ENCODE measurements at regions not wholly inside any gene's neighbourhood (a gene's known extent, or its start where the extent isn't known, plus 50 kb on each side); places are given as distances from the start of the nearest gene placed in this dataset.
A peak's percentile ranks its signal among the peaks of the same experiment; 100 is the strongest.

DNA sequence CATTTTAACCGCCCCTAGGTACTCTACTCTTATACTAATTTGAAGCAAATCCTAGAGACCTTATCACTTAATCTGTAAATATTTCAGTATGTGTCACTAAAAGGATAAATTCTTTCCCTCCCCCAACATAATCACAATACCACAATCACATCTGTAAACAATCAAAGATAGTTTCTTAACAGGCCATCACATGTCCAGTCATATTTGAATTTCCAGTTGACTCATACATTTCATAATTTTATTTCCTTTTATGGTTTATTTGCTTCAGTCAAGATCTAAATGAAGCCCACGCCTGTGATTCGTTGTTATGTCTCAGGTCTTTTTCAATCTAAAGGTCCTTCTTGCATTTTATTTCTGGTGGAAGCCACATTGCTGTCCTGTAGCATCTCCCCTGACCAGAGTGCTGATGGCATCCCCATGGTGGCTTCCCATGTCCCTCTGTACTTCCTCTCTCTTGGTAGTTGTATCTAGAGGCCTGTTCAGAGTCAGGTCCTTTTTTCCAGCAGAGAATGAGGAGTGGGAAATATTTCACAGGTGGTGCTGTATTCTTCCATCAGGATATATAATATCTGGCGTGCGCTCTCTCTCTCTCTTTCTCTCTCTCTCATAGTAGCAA lies 128.6 kb upstream of the SLC22A23 start:
- Mint-ChIP-seq H3K27me3 (ENCODE audit: low read depth) (no peaks in the 10 kb centered on the region; the same call in 1 of the 2 replicates), H3K4me3 (no peak overlapping the region), H3K36me3 (no peaks in the 10 kb centered on the region), H3K27ac (no peak overlapping the region), H3K4me1 (no peaks in the 10 kb centered on the region), H3K9me3 (peaks cover 19% of the 10 kb centered on the region)
- ChIA-PET POLR2A (no interaction called here), CTCF (no interaction called here)
- TF ChIP-seq, protein P1, sequence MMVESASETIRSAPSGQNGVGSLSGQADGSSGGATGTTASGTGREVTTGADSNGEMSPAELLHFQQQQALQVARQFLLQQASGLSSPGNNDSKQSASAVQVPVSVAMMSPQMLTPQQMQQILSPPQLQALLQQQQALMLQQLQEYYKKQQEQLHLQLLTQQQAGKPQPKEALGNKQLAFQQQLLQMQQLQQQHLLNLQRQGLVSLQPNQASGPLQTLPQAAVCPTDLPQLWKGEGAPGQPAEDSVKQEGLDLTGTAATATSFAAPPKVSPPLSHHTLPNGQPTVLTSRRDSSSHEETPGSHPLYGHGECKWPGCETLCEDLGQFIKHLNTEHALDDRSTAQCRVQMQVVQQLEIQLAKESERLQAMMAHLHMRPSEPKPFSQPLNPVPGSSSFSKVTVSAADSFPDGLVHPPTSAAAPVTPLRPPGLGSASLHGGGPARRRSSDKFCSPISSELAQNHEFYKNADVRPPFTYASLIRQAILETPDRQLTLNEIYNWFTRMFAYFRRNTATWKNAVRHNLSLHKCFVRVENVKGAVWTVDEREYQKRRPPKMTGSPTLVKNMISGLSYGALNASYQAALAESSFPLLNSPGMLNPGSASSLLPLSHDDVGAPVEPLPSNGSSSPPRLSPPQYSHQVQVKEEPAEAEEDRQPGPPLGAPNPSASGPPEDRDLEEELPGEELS (CRISPR knock-in tag; IDR thresholded peaks at IDR 0.05), result no peak
- TF ChIP-seq ZNF512 (CRISPR knock-in tag; IDR thresholded peaks at IDR 0.05; ENCODE audit: borderline replicate concordance) (no peak), ZNF263 (CRISPR knock-in tag; IDR thresholded peaks at IDR 0.05; ENCODE audit: low read depth) (no peak), JAZF1 (CRISPR knock-in tag; IDR thresholded peaks at IDR 0.05) (no peak)
- DNase-seq (ENCODE audit: low spot score) (no peak), ATAC-seq (no peak)

GRCh38 chr6:3584606-3585005 lies 127.8 kb upstream of the SLC22A23 start:
- H3K9me3 Mint-ChIP-seq, result peaks cover 19% of the 10 kb centered on the region
- H3K27ac Mint-ChIP-seq, result no peak overlapping the region
- no peaks in the 10 kb centered on the region; the same call in 1 of the 2 replicates for H3K27me3 Mint-ChIP-seq (ENCODE audit: low read depth)
- H3K36me3 Mint-ChIP-seq, result no peaks in the 10 kb centered on the region
- no peak for ATAC-seq
- no peak overlapping the region for H3K4me3 Mint-ChIP-seq
- DNase-seq (ENCODE audit: low spot score), result no peak
- CTCF ChIA-PET, result no interaction called here
- POLR2A ChIA-PET, result no interaction called here
- peaks cover 5% of the 10 kb centered on the region for H3K4me1 Mint-ChIP-seq
- TF ChIP-seq ZNF423 (CRISPR knock-in tag; IDR thresholded peaks at IDR 0.05) (no peak), ETV6 (CRISPR knock-in tag; IDR thresholded peaks at IDR 0.05) (no peak)
- TF ChIP-seq, protein P2, sequence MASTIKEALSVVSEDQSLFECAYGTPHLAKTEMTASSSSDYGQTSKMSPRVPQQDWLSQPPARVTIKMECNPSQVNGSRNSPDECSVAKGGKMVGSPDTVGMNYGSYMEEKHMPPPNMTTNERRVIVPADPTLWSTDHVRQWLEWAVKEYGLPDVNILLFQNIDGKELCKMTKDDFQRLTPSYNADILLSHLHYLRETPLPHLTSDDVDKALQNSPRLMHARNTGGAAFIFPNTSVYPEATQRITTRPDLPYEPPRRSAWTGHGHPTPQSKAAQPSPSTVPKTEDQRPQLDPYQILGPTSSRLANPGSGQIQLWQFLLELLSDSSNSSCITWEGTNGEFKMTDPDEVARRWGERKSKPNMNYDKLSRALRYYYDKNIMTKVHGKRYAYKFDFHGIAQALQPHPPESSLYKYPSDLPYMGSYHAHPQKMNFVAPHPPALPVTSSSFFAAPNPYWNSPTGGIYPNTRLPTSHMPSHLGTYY (CRISPR knock-in tag; IDR thresholded peaks at IDR 0.05), result no peak
- TF ChIP-seq, protein P3, sequence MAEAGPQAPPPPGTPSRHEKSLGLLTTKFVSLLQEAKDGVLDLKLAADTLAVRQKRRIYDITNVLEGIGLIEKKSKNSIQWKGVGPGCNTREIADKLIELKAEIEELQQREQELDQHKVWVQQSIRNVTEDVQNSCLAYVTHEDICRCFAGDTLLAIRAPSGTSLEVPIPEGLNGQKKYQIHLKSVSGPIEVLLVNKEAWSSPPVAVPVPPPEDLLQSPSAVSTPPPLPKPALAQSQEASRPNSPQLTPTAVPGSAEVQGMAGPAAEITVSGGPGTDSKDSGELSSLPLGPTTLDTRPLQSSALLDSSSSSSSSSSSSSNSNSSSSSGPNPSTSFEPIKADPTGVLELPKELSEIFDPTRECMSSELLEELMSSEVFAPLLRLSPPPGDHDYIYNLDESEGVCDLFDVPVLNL (CRISPR knock-in tag; IDR thresholded peaks at IDR 0.05; ENCODE audit: borderline replicate concordance, low read depth), result no peak

DNA sequence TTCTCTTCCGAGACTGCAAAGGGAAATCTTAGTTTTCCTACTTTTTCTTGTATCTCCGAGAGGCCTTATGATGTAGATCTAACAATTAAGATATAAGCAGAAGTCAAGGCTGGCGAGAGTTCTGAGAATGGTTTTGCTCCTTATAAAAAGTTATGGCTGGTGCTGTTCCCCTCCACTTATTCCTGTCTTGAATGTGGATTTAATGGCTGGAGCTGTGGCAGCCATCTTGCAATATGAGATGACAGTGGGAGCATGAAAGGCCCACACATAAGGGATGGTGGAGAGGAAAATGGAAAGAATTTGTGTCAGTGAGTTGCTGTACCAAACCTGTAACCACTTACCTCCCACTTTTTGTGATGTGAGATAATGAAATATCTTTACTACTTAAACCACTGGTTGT lies 124.6 kb upstream of the SLC22A23 start:
- Mint-ChIP-seq H3K27ac (no peak overlapping the region), H3K27me3 (ENCODE audit: low read depth) (no peaks in the 10 kb centered on the region; the same call in 1 of the 2 replicates), H3K4me1 (peaks cover 20% of the 10 kb centered on the region), H3K9me3 (peaks cover 5% of the 10 kb centered on the region), H3K36me3 (no peaks in the 10 kb centered on the region), H3K4me3 (no peak overlapping the region)
- no peak for TF ChIP-seq ZNF317 (CRISPR knock-in tag; IDR thresholded peaks at IDR 0.05; ENCODE audit: borderline replicate concordance, low read depth)
- TF ChIP-seq, protein P4, sequence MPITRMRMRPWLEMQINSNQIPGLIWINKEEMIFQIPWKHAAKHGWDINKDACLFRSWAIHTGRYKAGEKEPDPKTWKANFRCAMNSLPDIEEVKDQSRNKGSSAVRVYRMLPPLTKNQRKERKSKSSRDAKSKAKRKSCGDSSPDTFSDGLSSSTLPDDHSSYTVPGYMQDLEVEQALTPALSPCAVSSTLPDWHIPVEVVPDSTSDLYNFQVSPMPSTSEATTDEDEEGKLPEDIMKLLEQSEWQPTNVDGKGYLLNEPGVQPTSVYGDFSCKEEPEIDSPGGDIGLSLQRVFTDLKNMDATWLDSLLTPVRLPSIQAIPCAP (CRISPR knock-in tag; IDR thresholded peaks at IDR 0.05), result no peak
- DNase-seq (ENCODE audit: low spot score), result no peak
- CTCF ChIA-PET, result no interaction called here
- POLR2A ChIA-PET, result no interaction called here
- no peak for ATAC-seq

DNA sequence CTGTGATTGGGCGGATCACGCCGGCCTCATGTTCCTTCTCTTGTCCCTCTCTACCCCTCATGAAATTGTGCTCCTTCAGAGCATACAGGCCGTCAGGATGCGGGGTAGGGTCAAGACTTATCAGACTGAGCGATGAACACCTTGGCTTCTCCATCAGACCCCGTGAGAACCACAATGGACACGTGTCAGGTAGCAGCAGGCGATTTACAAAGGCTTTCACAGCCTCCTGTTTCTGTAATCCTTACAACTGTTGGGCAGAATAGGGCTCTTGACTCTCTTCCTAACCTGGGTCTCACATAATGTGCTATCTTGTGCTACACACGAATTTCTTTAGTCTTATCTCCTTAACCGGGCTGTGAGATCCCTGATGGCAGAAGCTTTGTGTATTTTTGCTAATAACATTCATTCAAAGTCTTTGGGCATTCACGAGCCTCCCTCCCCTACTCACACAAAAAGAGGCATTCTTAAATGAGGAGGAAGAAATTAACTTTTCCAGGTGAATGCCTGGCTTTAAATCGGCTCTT lies 122.9 kb upstream of the SLC22A23 start:
- Mint-ChIP-seq H3K4me3 (no peak overlapping the region), H3K36me3 (no peaks in the 10 kb centered on the region), H3K27ac (no peak overlapping the region), H3K4me1 (peaks cover 27% of the 10 kb centered on the region), H3K27me3 (ENCODE audit: low read depth) (no peaks in the 10 kb centered on the region; the same call in 1 of the 2 replicates), H3K9me3 (peaks cover 5% of the 10 kb centered on the region)
- DNase-seq (ENCODE audit: low spot score), result no peak
- ATAC-seq, result peak; percentile 29
- CTCF ChIA-PET, result no interaction called here
- POLR2A ChIA-PET, result no interaction called here
- TF ChIP-seq RORB (CRISPR knock-in tag; IDR thresholded peaks at IDR 0.05) (no peak), GABPB1 (CRISPR knock-in tag; IDR thresholded peaks at IDR 0.05) (no peak), NR2C2 (CRISPR knock-in tag; IDR thresholded peaks at IDR 0.05) (no peak), FOXJ3 (CRISPR knock-in tag; IDR thresholded peaks at IDR 0.05; ENCODE audit: borderline replicate concordance) (no peak), ZNF396 (CRISPR knock-in tag; IDR thresholded peaks at IDR 0.05; ENCODE audit: borderline replicate concordance) (no peak)
- TF ChIP-seq, protein P5, sequence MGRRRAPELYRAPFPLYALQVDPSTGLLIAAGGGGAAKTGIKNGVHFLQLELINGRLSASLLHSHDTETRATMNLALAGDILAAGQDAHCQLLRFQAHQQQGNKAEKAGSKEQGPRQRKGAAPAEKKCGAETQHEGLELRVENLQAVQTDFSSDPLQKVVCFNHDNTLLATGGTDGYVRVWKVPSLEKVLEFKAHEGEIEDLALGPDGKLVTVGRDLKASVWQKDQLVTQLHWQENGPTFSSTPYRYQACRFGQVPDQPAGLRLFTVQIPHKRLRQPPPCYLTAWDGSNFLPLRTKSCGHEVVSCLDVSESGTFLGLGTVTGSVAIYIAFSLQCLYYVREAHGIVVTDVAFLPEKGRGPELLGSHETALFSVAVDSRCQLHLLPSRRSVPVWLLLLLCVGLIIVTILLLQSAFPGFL (CRISPR knock-in tag; IDR thresholded peaks at IDR 0.05; ENCODE audit: borderline replicate concordance), result no peak
- TF ChIP-seq, protein P1 (CRISPR knock-in tag; IDR thresholded peaks at IDR 0.05), result no peak

All from WTC11 (cell line).